Vagina (tissue), 2 donors: ENCODE measurements at regions not wholly inside any gene's neighbourhood (a gene's known extent, or its start where the extent isn't known, plus 50 kb on each side); places are given as distances from the start of the nearest gene placed in this dataset.

Experiments used
- DNase-seq, 2 donors: peaks; one replicate each; pipeline ENCODE4 v3.0.0-alpha.2; 2017; ENCODE audit errors: extremely low spot score in 2 of 2
- H3K27ac ChIP-seq: fragments of 200-600 bp; sonication (generic); one replicate; pipeline ENCODE4 v1.5.1; 2019
- H3K27me3 ChIP-seq: fragments of 200-600 bp; sonication (generic); one replicate; pipeline ENCODE4 v1.5.1; 2019
- H3K36me3 ChIP-seq, 2 donors: fragments of 200-600 bp; sonication (generic); one replicate each; pipeline ENCODE4 v1.5.1; 2017 to 2019
- H3K4me1 ChIP-seq: fragments of 200-600 bp; sonication (generic); one replicate; pipeline ENCODE4 v1.5.1; 2019
- H3K4me3 ChIP-seq, 2 donors: fragments of 200-600 bp; sonication (generic); 1 replicate in 1 of 2; 2 replicates in 1 of 2; pipeline ENCODE4 v1.5.1; 2016 to 2019
- H3K9me3 ChIP-seq: fragments of 200-600 bp; sonication (generic); one replicate; pipeline ENCODE4 v1.5.1; 2019
- POLR2A ChIP-seq, 2 donors: fragments of 450-650 bp; IDR thresholded peaks; one replicate each; pipeline ENCODE4 v1.6.1; 2017; ENCODE audit warnings: antibody characterized with exemption in 2 of 2, mild to moderate bottlenecking in 2 of 2, moderate library complexity in 2 of 2
- POLR2AphosphoS5 ChIP-seq, 2 donors: sonication (generic); formaldehyde crosslinking; IDR thresholded peaks; one replicate each; pipeline ENCODE4 v1.9.0; 2017; ENCODE audit warnings: antibody characterized with exemption in 2 of 2, mild to moderate bottlenecking in 2 of 2, low read depth in 1 of 2; ENCODE audit not compliant: insufficient read depth in 1 of 2
- intact Hi-C: fragments of 100-400 bp; cut with DNase I; formaldehyde crosslinking; loops from one replicate; pipeline ENCODE4 v1.15.1; 2023
- TF ChIP-seq, protein P1 (sequence below), 3 experiments: fragments of 450-650 bp in 2 of 3; fragments of 200-600 bp in 1 of 3; sonication (generic) in 1 of 3; IDR thresholded peaks; one replicate each; pipeline ENCODE4 v1.5.1; 2017 to 2019; ENCODE audit warnings: antibody characterized with exemption in 3 of 3, mild to moderate bottlenecking in 2 of 3, moderate library complexity in 2 of 3

DNA sequence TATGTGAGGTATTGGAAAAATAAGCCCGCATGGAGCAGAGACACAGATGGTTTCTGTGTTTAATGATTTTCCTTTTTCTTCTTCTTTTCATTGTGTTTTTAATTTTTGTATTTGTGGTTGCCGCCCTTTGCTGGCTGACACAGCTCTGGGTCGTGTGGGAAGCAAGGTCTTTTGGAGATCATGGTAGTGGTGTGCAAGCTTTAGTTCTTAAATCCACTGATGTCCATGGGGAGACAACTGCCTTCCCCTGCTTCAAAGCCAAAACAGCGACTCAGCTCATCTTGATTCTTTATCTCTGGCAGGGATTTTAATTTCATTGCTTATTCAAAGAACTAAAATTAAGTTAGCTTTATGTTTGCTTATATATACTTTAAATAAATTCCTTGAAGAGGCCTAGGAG, 711.3 kb upstream of the SGCG start:
- DNase-seq, result no peak
- no peaks in the 10 kb centered on the region for H3K9me3 ChIP-seq
- no peaks in the 10 kb centered on the region for H3K27me3 ChIP-seq
- no peak overlapping the region for H3K27ac ChIP-seq
- H3K4me3 ChIP-seq, result no peak overlapping the region
- intact Hi-C loops, result no loop called here
- H3K36me3 ChIP-seq, result no peaks in the 10 kb centered on the region
- TF ChIP-seq POLR2AphosphoS5 (IDR thresholded peaks at IDR 0.05; ENCODE audit: insufficient read depth in 1 of 2, low read depth in 1 of 2), result no peak
- no peak for TF ChIP-seq POLR2A (IDR thresholded peaks at IDR 0.05)
- TF ChIP-seq, protein P1, sequence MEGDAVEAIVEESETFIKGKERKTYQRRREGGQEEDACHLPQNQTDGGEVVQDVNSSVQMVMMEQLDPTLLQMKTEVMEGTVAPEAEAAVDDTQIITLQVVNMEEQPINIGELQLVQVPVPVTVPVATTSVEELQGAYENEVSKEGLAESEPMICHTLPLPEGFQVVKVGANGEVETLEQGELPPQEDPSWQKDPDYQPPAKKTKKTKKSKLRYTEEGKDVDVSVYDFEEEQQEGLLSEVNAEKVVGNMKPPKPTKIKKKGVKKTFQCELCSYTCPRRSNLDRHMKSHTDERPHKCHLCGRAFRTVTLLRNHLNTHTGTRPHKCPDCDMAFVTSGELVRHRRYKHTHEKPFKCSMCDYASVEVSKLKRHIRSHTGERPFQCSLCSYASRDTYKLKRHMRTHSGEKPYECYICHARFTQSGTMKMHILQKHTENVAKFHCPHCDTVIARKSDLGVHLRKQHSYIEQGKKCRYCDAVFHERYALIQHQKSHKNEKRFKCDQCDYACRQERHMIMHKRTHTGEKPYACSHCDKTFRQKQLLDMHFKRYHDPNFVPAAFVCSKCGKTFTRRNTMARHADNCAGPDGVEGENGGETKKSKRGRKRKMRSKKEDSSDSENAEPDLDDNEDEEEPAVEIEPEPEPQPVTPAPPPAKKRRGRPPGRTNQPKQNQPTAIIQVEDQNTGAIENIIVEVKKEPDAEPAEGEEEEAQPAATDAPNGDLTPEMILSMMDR (IDR thresholded peaks at IDR 0.05), result no peak
- H3K4me1 ChIP-seq, result peaks cover 4% of the 10 kb centered on the region

DNA sequence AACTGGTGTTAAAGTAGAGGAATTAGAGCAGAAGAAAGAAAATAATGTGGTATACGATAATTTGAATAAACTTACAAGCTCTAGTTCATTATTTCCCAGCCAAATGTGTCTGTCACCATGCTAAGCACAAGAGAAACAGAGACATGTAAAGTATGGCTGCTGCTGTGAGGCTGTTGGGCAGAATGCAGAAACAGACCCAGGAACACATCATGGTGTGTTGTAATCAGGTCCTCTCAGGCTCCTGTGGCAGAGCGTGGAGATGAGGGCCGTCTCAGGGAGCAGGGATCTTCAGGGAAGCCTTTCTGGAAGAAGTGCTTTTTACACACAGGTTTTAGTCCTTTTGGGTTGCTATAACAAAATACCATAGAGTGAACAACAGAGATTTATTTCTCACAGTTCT, 710.7 kb upstream of the SGCG start:
- intact Hi-C loops, result no loop called here
- H3K36me3 ChIP-seq, result no peaks in the 10 kb centered on the region
- DNase-seq, result no peak
- no peak overlapping the region for H3K4me3 ChIP-seq
- H3K27me3 ChIP-seq, result no peaks in the 10 kb centered on the region
- H3K27ac ChIP-seq, result no peak overlapping the region
- TF ChIP-seq POLR2AphosphoS5 (IDR thresholded peaks at IDR 0.05; ENCODE audit: insufficient read depth in 1 of 2, low read depth in 1 of 2), result no peak
- no peak for TF ChIP-seq POLR2A (IDR thresholded peaks at IDR 0.05)
- TF ChIP-seq, protein P1 (IDR thresholded peaks at IDR 0.05), result no peak
- H3K9me3 ChIP-seq, result no peaks in the 10 kb centered on the region
- no peaks in the 10 kb centered on the region for H3K4me1 ChIP-seq

GRCh38 chr13:22482496-22483000, 698.2 kb upstream of the SGCG start:
- no peak overlapping the region for H3K27ac ChIP-seq
- intact Hi-C loops, result no loop called here
- H3K27me3 ChIP-seq, result no peaks in the 10 kb centered on the region
- no peak for DNase-seq
- no peak overlapping the region for H3K4me3 ChIP-seq
- H3K9me3 ChIP-seq, result no peaks in the 10 kb centered on the region
- H3K4me1 ChIP-seq, result peaks cover 11% of the 10 kb centered on the region
- no peak for TF ChIP-seq POLR2AphosphoS5 (IDR thresholded peaks at IDR 0.05; ENCODE audit: insufficient read depth in 1 of 2, low read depth in 1 of 2)
- TF ChIP-seq, protein P1 (IDR thresholded peaks at IDR 0.05), result no peak
- no peak for TF ChIP-seq POLR2A (IDR thresholded peaks at IDR 0.05)
- H3K36me3 ChIP-seq, result no peaks in the 10 kb centered on the region

DNA sequence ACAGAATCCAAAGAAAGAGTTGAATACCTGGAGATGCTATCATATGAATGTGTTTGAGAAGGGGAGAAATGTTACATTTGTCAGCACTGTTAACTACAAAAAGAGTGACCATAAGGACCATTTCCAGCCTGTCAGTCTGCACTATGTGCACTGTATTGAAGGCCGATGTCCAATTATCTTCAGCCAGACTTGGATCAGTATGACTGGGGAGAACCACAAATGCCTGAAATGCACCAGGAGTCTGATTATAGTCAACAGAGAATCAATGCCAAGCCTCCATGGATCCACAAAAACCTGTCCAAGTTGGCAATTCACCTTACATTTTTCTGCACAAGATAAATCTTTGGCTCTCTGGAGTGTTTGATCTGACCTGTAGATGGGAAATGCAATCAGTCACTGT, 697.5 kb upstream of the SGCG start:
- Histone ChIP-seq H3K4me1 (peaks cover 11% of the 10 kb centered on the region), H3K4me3 (no peak overlapping the region), H3K27me3 (no peaks in the 10 kb centered on the region), H3K36me3 (no peaks in the 10 kb centered on the region), H3K27ac (no peak overlapping the region), H3K9me3 (no peaks in the 10 kb centered on the region)
- TF ChIP-seq, protein P1 (IDR thresholded peaks at IDR 0.05), result no peak
- no peak for TF ChIP-seq POLR2A (IDR thresholded peaks at IDR 0.05)
- TF ChIP-seq POLR2AphosphoS5 (IDR thresholded peaks at IDR 0.05; ENCODE audit: insufficient read depth in 1 of 2, low read depth in 1 of 2), result no peak
- no peak for DNase-seq
- intact Hi-C loops, result no loop called here

DNA sequence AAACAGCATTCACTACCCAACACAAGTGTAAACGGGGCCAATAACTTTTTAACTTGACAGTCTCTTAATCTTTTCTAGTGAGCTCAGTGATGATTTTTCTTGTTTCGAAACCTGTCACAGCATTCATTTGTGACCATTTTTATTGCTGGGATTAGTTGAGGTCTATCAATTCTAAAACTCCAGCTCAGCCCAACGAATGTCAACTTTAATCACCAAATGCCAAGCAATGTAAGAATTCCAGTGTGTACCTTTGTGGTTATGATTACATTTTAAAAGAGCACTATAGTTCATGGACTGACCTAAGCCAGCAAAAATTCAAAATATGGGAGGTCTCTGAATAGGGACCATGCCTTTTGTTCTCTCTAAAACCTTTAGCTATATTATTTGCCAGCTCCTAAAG, 694.3 kb upstream of the SGCG start:
- Histone ChIP-seq H3K27ac (no peak overlapping the region), H3K4me3 (no peak overlapping the region), H3K9me3 (no peaks in the 10 kb centered on the region), H3K36me3 (no peaks in the 10 kb centered on the region), H3K27me3 (no peaks in the 10 kb centered on the region), H3K4me1 (peaks cover 11% of the 10 kb centered on the region)
- intact Hi-C loops, result no loop called here
- no peak for DNase-seq
- TF ChIP-seq POLR2A (IDR thresholded peaks at IDR 0.05) (no peak), POLR2AphosphoS5 (IDR thresholded peaks at IDR 0.05; ENCODE audit: insufficient read depth in 1 of 2, low read depth in 1 of 2) (no peak)
- TF ChIP-seq, protein P1 (IDR thresholded peaks at IDR 0.05), result no peak
